HG03575 (cell line): ENCODE measurements at regions not wholly inside any gene's neighbourhood (a gene's known extent, or its start where the extent isn't known, plus 50 kb on each side); places are given as distances from the start of the nearest gene placed in this dataset.

Source experiments
- ATAC-seq: cut with Tn5 transposase; IDR thresholded peaks from one replicate; pipeline ENCODE4 v1.9.1; 2021; ENCODE audit not compliant: unreplicated experiment, insufficient number of reproducible peaks, low FRiP score; ENCODE audit errors: extremely low read depth

DNA sequence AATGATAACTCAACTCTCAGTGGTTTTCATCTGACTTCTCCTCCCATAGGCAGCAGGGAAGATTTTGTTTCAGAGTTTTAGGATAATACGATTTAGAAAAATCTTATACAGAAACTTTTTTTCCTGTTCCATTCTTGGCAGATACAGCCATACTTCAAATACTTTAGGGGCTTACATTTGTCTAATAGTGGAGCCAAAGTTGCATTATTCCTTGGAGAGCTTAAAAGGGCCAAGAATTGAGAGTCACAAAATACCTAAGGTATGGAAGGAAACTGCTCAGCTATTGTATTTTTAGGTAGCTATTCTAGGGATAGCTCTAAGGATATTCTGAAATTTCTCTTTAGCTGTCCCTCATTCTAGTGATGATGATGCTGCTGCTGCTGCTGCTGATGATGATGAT is 132.9 kb upstream of the PTCHD1 start:
- ATAC-seq = no peak

DNA sequence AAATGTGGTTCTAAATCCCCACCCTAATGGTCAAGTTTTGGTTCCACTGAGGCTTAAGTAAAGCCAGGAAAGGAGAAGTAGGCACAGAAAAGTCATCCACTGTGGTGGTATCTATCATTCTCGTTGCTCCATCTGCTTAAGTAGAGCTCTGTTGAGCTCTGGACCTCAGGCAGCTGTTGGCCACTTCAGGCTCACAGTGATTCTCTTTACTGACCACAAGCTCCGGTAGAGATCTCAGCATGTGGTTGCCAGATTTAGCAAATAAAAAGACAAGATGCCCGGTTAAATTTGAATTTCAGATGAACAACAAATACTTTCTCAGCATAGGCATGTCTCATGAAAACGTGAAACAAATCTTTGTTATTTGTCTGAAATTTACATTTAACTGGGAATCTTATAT is 132.3 kb upstream of the PTCHD1 start:
- no peak for ATAC-seq

DNA sequence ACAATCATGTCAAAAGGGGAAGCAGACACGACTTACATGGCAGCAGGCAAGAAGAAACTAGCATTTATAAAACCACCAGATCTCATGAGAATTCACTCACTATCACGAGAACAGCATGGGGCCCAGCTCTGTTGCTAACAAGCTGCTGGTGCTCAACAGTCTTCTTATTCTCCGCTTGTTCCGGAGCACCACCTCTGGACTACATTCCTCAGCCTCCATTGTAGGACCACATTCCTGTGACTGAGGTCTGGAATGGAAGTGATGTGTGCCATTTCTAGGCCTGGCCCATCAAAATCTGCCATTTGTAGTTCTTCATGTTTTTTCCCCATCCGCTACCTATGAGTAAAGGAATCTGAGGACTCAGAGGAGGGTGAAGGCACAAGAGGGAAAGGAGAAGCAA is 111.5 kb upstream of the PTCHD1 start:
- ATAC-seq = no peak

DNA sequence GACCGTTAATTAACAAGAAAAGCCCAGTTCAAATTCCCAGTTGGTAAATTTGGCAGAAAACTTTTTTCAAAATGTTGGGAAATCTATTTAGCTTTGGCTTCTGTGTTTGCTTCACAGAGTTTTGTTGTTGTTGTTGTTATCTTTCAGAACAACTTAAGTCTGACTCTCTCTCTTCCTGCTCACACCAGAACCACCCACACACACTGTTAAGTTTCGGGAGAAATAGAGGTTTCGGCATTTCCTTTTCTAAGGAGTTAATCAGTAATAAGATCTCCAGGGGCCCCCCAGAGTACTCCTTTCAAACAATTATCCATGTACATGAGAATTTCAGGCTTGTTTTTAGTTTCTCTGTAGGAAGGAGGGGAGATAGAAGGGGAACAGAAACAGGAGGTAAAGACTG is 106.2 kb upstream of the PTCHD1 start:
- ATAC-seq = no peak

DNA sequence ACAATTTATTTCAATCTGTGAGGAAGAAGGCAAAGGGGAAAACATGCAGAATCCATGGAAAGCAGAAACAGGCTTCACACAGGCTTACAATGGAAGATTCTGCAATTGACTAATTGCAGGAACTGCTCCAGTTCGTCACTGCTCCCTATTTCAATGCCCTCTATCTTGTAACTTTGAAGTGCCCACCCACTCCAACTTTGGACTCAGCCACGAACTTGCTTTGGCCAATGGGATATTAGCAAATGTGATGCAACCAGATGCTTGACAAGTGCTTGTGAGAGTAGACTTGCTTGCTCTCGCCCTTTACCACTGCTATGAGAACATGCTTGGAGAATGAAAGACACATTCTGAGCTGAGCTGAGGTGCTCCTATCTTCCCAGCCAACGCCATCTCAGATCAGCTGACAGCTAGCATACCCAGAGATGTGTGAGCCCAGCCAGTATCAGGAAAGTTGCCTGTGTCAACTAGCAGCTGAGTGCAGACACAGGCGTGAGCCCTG is 105.7 kb upstream of the PTCHD1 start:
- ATAC-seq = no peak

DNA sequence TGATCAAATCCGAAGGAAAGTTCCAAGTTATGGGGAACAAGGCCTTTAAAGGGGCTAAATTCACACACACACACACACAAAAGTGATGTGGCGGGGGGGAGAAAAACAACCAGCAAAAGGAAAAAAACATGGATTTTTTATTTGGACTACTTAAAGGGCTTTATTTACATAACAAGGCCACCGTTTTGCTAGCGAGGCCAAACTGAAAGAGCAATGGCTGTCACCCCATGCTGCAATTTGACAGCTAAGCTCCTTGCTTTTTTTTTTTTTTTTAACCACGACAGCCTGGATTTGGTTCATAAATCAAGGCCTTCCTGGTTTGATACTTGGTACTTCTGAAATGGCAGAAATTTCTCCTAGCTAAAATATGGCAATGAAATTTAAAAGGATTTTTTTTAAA is 99.6 kb upstream of the PTCHD1 start:
- ATAC-seq = no peak

DNA sequence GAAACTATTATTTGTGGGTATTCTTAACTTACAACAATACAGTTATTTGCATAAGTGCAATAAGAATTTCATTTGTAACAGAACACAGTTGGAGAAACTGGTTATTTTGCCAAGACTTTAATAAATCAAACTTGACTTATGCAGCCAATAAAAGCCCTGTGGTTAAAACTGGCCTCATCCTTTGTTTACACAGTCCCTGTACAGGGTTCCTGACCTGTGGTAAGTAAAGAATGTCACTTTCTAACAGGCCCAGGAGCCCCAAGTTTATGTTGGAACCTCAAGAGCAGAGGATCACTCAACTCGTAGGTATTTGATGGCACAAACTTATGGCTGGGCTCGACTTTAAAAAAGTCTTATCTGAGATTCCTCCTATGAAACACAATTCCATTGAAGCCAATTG is 88.6 kb upstream of the PTCHD1 start:
- no peak for ATAC-seq

DNA sequence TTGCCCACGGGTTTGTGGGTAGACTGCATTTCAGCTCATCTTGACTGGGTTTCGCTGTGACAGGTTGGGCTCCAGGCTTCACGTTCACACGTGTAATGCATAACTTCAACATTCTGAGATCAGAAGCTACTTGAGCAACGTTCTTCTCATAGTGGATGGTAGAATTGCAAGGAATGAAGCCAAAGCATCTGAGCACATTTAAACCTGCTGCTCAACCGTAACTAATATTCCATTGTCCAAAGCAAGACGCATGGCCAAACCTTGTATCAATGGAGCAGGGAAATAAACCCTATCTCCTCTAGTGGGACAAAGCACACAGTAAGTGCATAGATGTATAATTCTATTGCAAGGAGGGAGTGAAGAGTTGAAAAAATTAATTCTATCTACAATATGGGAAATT is 86.5 kb upstream of the PTCHD1 start:
- ATAC-seq = no peak

DNA sequence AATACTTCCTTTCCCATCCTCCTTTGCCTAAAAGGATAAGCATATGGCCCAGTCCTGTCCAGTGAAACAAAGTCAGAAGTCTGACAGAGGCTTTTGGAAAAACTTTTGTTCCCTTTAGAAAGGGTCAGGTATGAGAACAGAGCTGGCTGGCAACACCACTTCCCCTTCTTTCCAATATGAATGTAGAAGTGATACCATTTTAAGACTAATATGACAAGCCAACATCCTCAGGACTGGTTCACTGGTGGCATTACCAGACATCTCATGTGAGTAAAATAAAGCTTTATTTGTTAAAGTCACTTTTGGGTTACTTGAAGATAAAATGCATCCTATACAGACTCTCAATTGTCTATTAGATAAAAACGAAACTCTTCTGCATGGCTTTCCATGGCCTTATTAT is 83.6 kb upstream of the PTCHD1 start:
- ATAC-seq = no peak

DNA sequence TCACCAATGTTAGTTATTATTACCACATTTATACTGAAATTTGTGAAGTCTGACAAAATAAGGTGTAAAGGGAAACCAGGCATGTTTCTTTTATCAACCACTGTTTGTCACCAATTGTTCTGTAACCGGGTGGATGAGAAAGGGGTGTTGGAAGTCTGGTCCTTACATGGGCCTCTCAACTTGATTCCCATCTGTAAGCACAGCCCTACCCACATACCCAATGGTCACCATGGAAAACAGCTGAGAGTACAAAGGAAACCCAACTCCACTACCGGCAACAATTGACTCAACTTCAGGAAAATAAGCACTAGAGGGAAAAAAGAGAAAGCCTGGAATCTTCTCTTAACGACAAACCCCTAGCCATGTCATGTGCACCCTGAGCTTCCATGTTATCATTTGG is 70.8 kb upstream of the PTCHD1 start:
- ATAC-seq = no peak

DNA sequence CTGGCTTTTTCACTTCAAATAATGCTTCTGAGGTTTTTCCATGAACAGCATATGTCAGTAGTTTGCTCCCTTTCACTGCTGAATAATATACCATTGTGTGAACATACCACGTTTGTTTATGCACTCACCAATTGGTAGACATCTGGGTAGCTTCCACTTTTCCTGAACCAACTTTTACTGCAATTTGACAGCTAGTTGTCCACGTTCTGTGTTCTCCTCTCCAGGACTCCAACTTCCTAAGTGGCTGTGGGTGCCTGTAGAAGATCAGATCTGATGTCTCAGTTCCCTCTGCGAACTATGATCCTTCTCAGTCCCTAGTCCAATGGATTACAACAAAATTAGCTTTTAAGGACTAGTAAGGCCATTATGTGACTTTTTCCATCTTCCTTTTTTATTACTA is 64.7 kb upstream of the PTCHD1 start:
- ATAC-seq = no peak

DNA sequence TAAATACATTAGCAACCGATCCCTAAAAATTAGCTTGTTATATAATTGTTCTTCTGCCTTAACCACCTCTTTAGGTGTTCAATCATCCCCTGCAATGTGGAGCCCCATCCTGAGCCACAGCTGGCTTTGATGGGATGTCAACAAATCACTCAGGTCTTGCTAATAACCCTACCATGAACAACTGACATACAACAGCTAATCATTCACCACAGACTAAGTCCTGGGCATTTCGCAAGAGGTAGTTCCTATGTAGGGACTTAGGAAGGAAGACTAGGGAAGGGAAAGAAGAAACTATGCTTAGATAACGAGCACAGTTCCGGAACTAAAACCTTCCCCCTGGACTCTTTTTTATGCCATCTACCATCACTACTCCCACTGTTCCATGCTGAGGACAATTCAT is 63.6 kb upstream of the PTCHD1 start:
- no peak for ATAC-seq

DNA sequence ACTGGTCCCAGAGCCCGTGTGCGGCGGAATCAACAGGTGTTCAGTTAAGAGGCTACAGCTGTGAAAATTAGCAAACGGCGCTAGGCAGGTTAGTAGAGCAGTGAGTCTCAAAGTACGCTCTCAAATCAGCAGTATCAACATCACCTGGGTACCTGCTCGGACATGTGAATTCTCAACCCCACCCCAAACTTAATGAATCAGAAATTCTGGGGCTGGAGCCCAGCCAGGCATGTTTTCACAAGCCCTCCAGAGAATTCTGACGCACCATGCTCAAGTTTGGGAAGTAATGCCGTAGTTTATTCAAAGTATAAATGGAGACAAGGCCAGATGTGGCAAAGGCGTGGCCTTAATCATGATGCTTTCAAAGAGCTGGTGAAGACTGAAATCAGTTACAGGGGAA is 58.2 kb upstream of the PTCHD1 start:
- ATAC-seq = no peak
